Neural cell (in vitro differentiated cells): ENCODE measurements at regions not wholly inside any gene's neighbourhood (a gene's known extent, or its start where the extent isn't known, plus 50 kb on each side); places are given as distances from the start of the nearest gene placed in this dataset.

Experiments used
- H2AFZ ChIP-seq: fragments of 200-600, 300-800 bp; sonication (generic), shearing (Covaris generic); 2 replicates; pipeline ENCODE4 v1.6.0; 2014; ENCODE audit warnings: low read depth, mild to moderate bottlenecking, antibody characterized with exemption, low read length, moderate library complexity
- H3F3A ChIP-seq: fragments of 200-600 bp; shearing (Covaris generic); 2 replicates; pipeline ENCODE4 v1.6.1; 2016; ENCODE audit warnings: mild to moderate bottlenecking, moderate library complexity, mixed read lengths, antibody characterized with exemption, low read length; ENCODE audit not compliant: insufficient read depth, poor library complexity, severe bottlenecking
- H3K27ac ChIP-seq: fragments of 200-600, 300-800 bp; sonication (generic), shearing (Covaris generic); 2 replicates; pipeline ENCODE4 v1.5.1; 2014; ENCODE audit warnings: mild to moderate bottlenecking, low read length, moderate library complexity
- H3K27me3 ChIP-seq: fragments of 300-800, 200-600 bp; sonication (generic), shearing (Covaris generic); 2 replicates; pipeline ENCODE4 v1.6.0; 2014; ENCODE audit warnings: mild to moderate bottlenecking, low read depth, low read length, moderate library complexity; ENCODE audit not compliant: insufficient read depth
- H3K36me3 ChIP-seq: fragments of 300-800, 200-600 bp; sonication (generic), shearing (Covaris generic); 2 replicates; pipeline ENCODE4 v1.5.1; 2014; ENCODE audit warnings: mild to moderate bottlenecking, antibody characterized with exemption, low read length, moderate library complexity; ENCODE audit not compliant: insufficient read depth
- H3K4me2 ChIP-seq: fragments of 300-800, 200-600 bp; sonication (generic), shearing (Covaris generic); 2 replicates; pipeline ENCODE4 v1.6.0; 2014; ENCODE audit warnings: mild to moderate bottlenecking, low read length
- H3K4me3 ChIP-seq: fragments of 300-800, 200-600 bp; sonication (generic), shearing (Covaris generic); 2 replicates; pipeline ENCODE4 v1.5.1; 2014; ENCODE audit warnings: mild to moderate bottlenecking, low read length, moderate library complexity
- H3K79me2 ChIP-seq: fragments of 200-600 bp; shearing (Covaris generic); replicated peaks from 2 replicates; pipeline ENCODE4 v1.6.0; 2014; ENCODE audit warnings: mild to moderate bottlenecking, low read length, moderate library complexity; ENCODE audit not compliant: insufficient read depth
- H3K9ac ChIP-seq: fragments of 300-800, 200-600 bp; sonication (generic), shearing (Covaris generic); 2 replicates; pipeline ENCODE4 v1.6.1; 2016; ENCODE audit warnings: mild to moderate bottlenecking, low read length, mixed read lengths
- H3K9me2 ChIP-seq: fragments of 200-600 bp; shearing (Covaris generic); 2 replicates; pipeline ENCODE4 v1.6.1; 2016; ENCODE audit warnings: mild to moderate bottlenecking, low read length, mixed read lengths; ENCODE audit not compliant: insufficient read depth
- H3K9me3 ChIP-seq: fragments of 200-600, 300-800 bp; sonication (generic), shearing (Covaris generic); 2 replicates; pipeline ENCODE4 v1.6.1; 2016; ENCODE audit warnings: mild to moderate bottlenecking, mixed run types, low read length, moderate library complexity, mixed read lengths
- H4K20me1 ChIP-seq: fragments of 200-600 bp; shearing (Covaris generic); 2 replicates; pipeline ENCODE4 v1.6.1; 2016; ENCODE audit warnings: mild to moderate bottlenecking, mixed run types; ENCODE audit not compliant: insufficient read depth
- CTCF ChIP-seq: fragments of 450-650 bp; IDR thresholded peaks from 2 replicates; pipeline ENCODE4 v1.5.1; 2014; ENCODE audit warnings: antibody characterized with exemption, mild to moderate bottlenecking, moderate library complexity; ENCODE audit not compliant: poor library complexity, severe bottlenecking
- EP300 ChIP-seq: fragments of 450-650 bp; conservative IDR thresholded peaks from 2 replicates; pipeline ENCODE4 v1.6.1; 2014; ENCODE audit warnings: antibody characterized with exemption, mild to moderate bottlenecking, moderate library complexity; ENCODE audit not compliant: poor library complexity, severe bottlenecking
- EZH2 ChIP-seq: fragments of 200-600, 300-800 bp; shearing (Covaris generic), sonication (generic); IDR thresholded peaks from 2 replicates; pipeline ENCODE4 v1.6.1; 2014; ENCODE audit warnings: antibody characterized with exemption, low read length, borderline replicate concordance, mild to moderate bottlenecking; ENCODE audit not compliant: insufficient read depth, poor library complexity, severe bottlenecking
- MXI1 ChIP-seq: fragments of 450-650 bp; conservative IDR thresholded peaks from 2 replicates; pipeline ENCODE4 v1.6.1; 2014; ENCODE audit warnings: antibody characterized with exemption, mild to moderate bottlenecking; ENCODE audit not compliant: poor library complexity, severe bottlenecking
- POLR2AphosphoS5 ChIP-seq: IDR thresholded peaks from 2 replicates; pipeline ENCODE4 v1.6.1; 2012
- RAD21 ChIP-seq: fragments of 450-650 bp; conservative IDR thresholded peaks from 2 replicates; pipeline ENCODE4 v1.6.1; 2014; ENCODE audit warnings: antibody characterized with exemption, mild to moderate bottlenecking, moderate library complexity
- REST ChIP-seq: IDR thresholded peaks from 2 replicates; pipeline ENCODE4 v1.6.1; 2012; ENCODE audit warnings: borderline replicate concordance
- SMC3 ChIP-seq: fragments of 450-650 bp; conservative IDR thresholded peaks from 2 replicates; pipeline ENCODE4 v1.6.1; 2014; ENCODE audit warnings: antibody characterized with exemption, mild to moderate bottlenecking, moderate library complexity; ENCODE audit not compliant: poor library complexity
- TAF1 ChIP-seq: IDR thresholded peaks from 2 replicates; pipeline ENCODE4 v1.6.1; 2012; ENCODE audit warnings: low read depth

DNA sequence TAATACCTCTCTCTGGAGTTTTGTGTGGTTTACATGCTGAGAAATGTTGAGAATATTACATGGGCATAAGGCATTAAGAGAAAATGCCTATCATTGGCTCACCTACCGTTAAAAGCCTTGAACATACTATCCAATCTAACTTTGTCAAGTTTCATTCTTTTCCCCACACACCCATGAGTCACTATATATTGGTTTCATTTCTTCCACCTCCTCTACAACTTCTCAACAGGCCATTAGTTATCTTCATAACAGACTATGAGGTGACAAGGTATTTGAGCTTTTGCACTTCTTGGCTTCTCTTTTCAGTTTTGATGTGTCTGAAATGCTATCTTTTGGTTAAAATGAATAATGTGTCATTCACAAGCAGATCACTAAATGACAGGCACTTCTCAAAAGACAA is 288.0 kb downstream of the KCNN2 start:
- Histone ChIP-seq H3K9me2 (no peaks in the 10 kb centered on the region), H3K79me2 (no peaks in the 10 kb centered on the region), H3K27ac (no peak overlapping the region), H3F3A (no peaks in the 10 kb centered on the region), H3K9me3 (no peaks in the 10 kb centered on the region), H3K27me3 (no peaks in the 10 kb centered on the region), H2AFZ (no peak overlapping the region), H3K4me3 (no peak overlapping the region), H4K20me1 (no peaks in the 10 kb centered on the region), H3K4me2 (no peak overlapping the region), H3K9ac (no peak overlapping the region), H3K36me3 (no peaks in the 10 kb centered on the region)
- no peak for TF ChIP-seq POLR2AphosphoS5

GRCh38 chr5:114648940-114649339 is 287.1 kb downstream of the KCNN2 start:
- Histone ChIP-seq H3K79me2 (no peaks in the 10 kb centered on the region), H3K27me3 (no peaks in the 10 kb centered on the region), H3K9ac (no peak overlapping the region), H3K27ac (no peak overlapping the region), H3K36me3 (no peaks in the 10 kb centered on the region), H3K4me3 (no peak overlapping the region), H3F3A (no peaks in the 10 kb centered on the region), H4K20me1 (no peaks in the 10 kb centered on the region), H2AFZ (no peak overlapping the region), H3K4me2 (no peak overlapping the region), H3K9me3 (no peaks in the 10 kb centered on the region), H3K9me2 (no peaks in the 10 kb centered on the region)
- TF ChIP-seq MXI1 (no peak), CTCF (no peak), REST (no peak), EP300 (no peak), TAF1 (no peak), EZH2 (no peak), POLR2AphosphoS5 (no peak), SMC3 (no peak), RAD21 (no peak)

- Histone ChIP-seq H3K9me2 (no peaks in the 10 kb centered on the region), H4K20me1 (no peaks in the 10 kb centered on the region), H3F3A (no peaks in the 10 kb centered on the region), H3K27me3 (no peaks in the 10 kb centered on the region), H3K36me3 (no peaks in the 10 kb centered on the region), H3K4me3 (no peak overlapping the region), H3K9ac (no peak overlapping the region), H2AFZ (no peak overlapping the region), H3K9me3 (no peaks in the 10 kb centered on the region), H3K79me2 (no peaks in the 10 kb centered on the region), H3K4me2 (no peak overlapping the region), H3K27ac (no peak overlapping the region)
- TF ChIP-seq EZH2 (no peak), RAD21 (no peak), EP300 (no peak), TAF1 (no peak), POLR2AphosphoS5 (no peak), MXI1 (no peak), SMC3 (no peak), CTCF (no peak), REST (no peak)
Observed at GRCh38 chr5:114644576-114644975, 282.7 kb downstream of the KCNN2 start.
